ENCODE measurements at regions not wholly inside any gene's neighbourhood (a gene's known extent, or its start where the extent isn't known, plus 50 kb on each side); places are given as distances from the start of the nearest gene placed in this dataset.

GRCh38 chr12:125455556-125455955 lies 390.3 kb downstream of the AACS start:
- H3K4me3 ChIP-seq = no peak overlapping the region
- no peak overlapping the region for H3K27ac ChIP-seq

- no peak overlapping the region for H3K4me3 ChIP-seq
- H3K27ac ChIP-seq = no peak overlapping the region
These were observed 393.5 kb downstream of the AACS start for GRCh38 chr12:125458552-125459268.

- Histone ChIP-seq H3K27ac (no peak overlapping the region), H3K4me3 (no peak overlapping the region)
These were observed 396.6 kb downstream of the AACS start for GRCh38 chr12:125461831-125462230.

GRCh38 chr12:125463386-125463785 lies 398.2 kb downstream of the AACS start:
- no peak overlapping the region for H3K27ac ChIP-seq
- H3K4me3 ChIP-seq = no peak overlapping the region

GRCh38 chr12:125467363-125467762 lies 402.1 kb downstream of the AACS start:
- no peak overlapping the region for H3K27ac ChIP-seq
- no peak overlapping the region for H3K4me3 ChIP-seq

- Histone ChIP-seq H3K27ac (no peak overlapping the region), H3K4me3 (no peak overlapping the region)
These were observed 404.4 kb downstream of the AACS start for GRCh38 chr12:125469683-125470082.

- no peak overlapping the region for H3K27ac ChIP-seq
- no peak overlapping the region for H3K4me3 ChIP-seq
These were observed 405.9 kb downstream of the AACS start for GRCh38 chr12:125470838-125471783.

- Histone ChIP-seq H3K4me3 (no peak overlapping the region), H3K27ac (no peak overlapping the region)
These were observed 408.3 kb downstream of the AACS start for GRCh38 chr12:125473501-125473900.

- no peak overlapping the region for H3K27ac ChIP-seq
- no peak overlapping the region for H3K4me3 ChIP-seq
These were observed 422.1 kb downstream of the AACS start for GRCh38 chr12:125487336-125487735.

- no peak overlapping the region for H3K27ac ChIP-seq
- H3K4me3 ChIP-seq = no peak overlapping the region
These were observed 426.3 kb downstream of the AACS start for GRCh38 chr12:125491553-125491952.

- no peak overlapping the region for H3K4me3 ChIP-seq
- H3K27ac ChIP-seq = no peak overlapping the region
These were observed 427.4 kb downstream of the AACS start for GRCh38 chr12:125492354-125493270.

GRCh38 chr12:125493704-125494308 lies 428.6 kb downstream of the AACS start:
- Histone ChIP-seq H3K27ac (no peak overlapping the region), H3K4me3 (no peak overlapping the region)

GRCh38 chr12:125503128-125503527 lies 437.9 kb downstream of the AACS start:
- Histone ChIP-seq H3K27ac (no peak overlapping the region), H3K4me3 (no peak overlapping the region)

GRCh38 chr12:125509195-125509594 lies 444.0 kb downstream of the AACS start:
- H3K27ac ChIP-seq = no peak overlapping the region
- H3K4me3 ChIP-seq = no peak overlapping the region

- no peak overlapping the region for H3K4me3 ChIP-seq
- no peak overlapping the region for H3K27ac ChIP-seq
These were observed 447.5 kb downstream of the AACS start for GRCh38 chr12:125512541-125513298.

- no peak overlapping the region for H3K27ac ChIP-seq
- no peak overlapping the region for H3K4me3 ChIP-seq
These were observed 450.7 kb downstream of the AACS start for GRCh38 chr12:125515887-125516286.

GRCh38 chr12:125518074-125518473 lies 452.8 kb downstream of the AACS start:
- Histone ChIP-seq H3K27ac (no peak overlapping the region), H3K4me3 (no peak overlapping the region)

- no peak overlapping the region for H3K27ac ChIP-seq
- H3K4me3 ChIP-seq = no peak overlapping the region
These were observed 453.9 kb downstream of the AACS start for GRCh38 chr12:125519026-125519651.

All from skin epidermis (tissue), 12 donors.